DMS 273 (cell line): ENCODE measurements at regions not wholly inside any gene's neighbourhood (a gene's known extent, or its start where the extent isn't known, plus 50 kb on each side); places are given as distances from the start of the nearest gene placed in this dataset.
A peak's percentile ranks its signal among the peaks of the same experiment; 100 is the strongest.

Experiments
- DNase-seq: peaks from one replicate; lab custom pipeline; 2025; ENCODE audit not compliant: unreplicated experiment; lab: John Stamatoyannopoulos, UW

DNA sequence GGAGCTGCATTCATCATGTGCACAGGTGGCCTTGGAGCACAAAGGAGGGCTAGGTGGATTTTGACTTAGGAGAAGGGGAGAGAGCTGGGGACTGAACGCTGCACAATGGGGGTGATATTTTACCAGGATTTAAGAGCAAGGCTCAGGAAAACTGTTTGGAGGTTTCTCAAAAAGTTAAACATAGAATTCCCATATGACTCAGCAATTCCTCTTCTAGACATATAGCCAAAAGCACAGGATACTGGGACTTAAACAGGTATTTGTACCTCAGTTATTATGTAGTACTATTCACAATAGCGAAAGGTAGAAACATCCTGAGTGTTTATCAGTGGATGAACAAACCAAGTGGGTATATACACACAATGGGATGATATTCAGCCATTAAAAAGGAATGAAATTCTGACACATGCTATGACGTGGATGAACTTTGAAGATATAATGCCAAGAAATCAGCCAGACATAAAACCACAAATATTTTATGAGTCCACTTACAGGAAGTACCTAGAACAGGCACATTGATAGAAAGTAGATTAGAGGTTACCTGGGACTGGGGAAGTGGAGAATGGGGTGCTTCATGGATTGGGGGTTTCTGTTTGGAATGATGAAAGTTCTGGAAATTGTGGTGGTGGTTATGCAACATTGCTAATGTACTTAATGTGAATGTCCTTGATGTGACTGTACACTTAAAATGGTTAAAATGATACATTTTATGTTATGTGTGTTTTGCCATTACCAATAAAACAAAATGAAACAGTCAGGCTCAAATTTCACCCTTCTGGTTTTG, 216.9 kb downstream of the HAUS1 start:
- DNase-seq: no peak

DNA sequence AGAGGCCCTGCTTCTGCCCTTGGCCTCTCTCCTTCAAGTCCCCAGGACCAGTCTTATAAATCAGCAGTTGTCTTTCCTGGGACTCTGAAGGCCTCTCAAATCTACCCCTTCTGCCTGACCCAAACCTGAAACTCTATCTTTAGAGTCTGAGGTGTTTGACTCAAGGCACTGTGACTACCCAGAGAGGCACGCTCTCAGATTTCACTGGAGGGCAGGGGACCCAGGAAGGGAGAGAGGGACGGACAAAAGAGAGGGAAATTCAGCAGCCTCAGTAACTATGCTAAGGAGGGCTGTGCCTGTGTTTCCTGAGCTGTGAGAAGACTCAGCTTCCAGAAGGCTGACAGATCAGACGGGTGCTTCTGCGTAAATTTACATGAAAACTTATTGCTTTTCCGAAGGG, 217.8 kb downstream of the HAUS1 start:
- DNase-seq: no peak

DNA sequence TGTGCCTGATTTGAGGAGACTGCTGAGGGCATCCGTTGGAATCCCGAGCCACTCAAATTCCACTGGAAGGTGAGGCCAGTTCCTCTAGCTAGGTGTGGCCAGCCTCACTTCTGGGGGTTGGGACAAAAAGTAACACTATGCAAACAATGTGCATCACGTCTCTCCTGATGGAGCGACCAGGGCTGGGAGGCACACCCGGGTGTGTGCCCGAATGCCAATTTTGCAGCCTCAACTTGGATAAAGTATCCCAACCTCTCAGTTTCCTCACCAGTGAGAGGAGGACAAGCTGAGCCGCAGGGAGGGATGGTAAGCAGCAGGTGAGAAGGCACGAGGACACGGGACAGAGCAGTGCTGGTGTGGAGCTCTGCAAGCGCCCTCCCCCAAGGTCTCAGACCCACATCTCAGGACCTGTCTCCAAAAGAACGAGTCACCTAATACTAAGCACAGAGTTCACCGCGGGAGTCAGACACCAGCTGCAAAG, 218.3 kb downstream of the HAUS1 start:
- DNase-seq: no peak

DNA sequence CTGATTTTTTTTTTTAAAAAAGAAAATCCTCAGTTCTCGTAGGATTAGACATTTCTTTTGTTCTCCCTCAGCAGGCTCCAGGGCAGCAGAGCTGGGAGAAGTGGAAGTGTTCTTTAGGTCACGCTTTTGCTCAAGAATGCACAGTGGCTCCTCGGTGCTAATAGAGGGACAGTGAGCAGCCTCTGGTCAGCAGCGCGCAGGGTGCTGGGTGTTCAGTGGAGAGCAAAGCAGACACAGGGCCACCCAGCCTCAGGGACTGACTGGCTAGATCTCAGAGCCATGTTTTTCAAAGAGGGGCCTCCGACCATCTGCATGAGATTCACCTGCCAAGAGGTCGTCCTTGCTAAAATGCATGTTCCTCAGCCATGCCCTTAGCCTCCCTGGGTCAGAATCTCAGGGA, 218.8 kb downstream of the HAUS1 start:
- no peak for DNase-seq

DNA sequence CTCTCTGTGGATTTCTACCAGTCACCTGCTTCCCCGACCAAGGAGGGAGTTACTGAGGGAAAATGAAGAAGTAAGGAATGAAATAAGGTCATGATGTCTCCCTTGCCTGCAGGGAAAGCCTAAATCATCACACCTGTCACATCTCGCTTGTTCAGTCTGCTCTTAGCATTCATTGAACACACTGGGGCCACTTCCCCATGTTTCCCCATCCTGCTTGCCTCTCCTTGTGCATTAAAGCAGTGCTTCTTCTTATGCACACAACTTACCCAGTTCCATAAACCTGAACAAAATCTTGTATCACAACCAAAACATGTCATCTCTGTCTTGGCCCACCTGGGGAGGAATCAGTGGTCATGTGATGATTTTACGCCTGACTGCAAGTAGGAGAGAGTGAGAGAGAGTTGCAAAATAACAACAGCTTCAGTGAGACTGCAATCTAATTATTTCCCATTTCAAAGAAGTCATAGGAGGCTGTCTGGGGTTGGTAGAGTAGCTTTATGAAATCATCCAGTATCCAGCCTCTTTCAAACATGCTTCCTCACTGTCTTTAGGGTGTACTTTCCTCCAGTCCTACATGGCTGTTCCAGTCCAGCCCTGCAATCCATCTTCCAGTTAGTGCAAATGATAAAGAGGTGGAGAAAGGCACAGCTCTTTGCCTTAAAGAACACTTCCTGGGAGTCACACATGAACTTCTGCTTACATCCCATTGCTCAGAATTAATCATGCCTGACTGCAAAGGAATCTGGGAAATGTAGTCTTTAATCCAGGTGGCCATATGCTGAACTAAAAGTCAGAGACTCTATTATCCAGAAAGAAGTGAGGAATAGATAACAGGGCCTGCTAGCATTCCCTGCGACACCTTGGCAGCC, 220.1 kb downstream of the HAUS1 start:
- peak; percentile 69 for DNase-seq

DNA sequence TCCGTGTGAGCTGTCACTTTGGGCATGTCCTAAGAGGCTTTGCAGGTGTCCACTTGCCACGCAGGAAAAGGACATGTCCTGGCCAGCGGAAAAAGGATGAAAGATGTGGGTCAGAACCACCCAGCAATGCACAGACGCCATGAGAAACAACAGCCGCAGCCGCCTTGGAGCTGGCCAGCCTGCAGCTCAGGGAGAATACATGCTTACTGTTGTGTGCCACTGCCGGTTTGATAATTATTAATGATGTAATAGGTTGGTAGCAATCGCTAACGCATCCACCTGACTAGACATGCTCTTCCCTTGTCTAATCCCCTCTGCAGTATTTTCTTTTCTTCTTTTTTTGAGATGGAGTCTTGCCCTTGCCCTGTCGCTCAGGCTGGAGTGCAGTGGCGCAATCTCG, 221.7 kb downstream of the HAUS1 start:
- no peak for DNase-seq

DNA sequence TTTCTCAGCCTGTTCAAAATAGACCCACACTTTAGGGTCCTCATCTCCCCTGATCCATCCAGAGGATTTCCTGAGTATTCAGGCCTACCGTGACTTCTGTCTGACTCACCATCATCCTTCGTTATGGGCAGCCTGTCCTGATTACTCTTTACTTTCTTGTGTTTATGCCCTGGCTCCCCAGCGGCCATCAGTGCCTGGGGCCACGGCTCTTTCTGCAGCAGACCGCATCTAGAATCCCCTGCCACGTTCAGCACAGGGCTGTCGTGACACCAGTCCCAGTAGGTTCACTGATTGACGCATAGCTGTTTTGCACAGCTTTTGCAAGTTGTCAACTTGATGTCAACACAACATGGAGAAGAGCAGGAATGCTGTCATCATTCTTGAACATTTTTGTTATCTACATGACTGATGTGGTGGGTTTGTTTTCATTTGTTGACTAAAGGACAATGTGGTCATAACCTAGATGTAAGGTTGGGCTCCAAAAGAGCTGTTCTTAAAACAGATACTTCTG, 225.6 kb downstream of the HAUS1 start:
- DNase-seq: no peak

DNA sequence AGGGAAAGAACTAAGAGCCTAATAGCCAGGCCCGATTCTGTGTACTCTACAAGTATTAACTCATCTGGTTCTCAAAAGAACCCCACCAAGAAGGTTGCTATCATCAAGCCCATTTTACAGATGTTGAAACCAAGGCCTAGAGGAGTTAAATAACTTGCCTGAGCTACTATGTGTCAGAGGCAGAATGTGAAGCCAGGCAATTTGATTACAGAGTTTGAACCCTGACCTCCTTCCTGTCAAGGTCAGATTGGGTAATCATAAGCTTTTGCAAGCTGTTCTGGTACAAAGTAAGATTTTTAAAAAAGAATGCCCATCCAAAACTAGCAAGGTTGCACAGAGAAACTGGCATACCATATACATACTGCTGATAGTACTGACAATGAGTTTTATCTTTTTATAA, 227.1 kb downstream of the HAUS1 start:
- DNase-seq: no peak

DNA sequence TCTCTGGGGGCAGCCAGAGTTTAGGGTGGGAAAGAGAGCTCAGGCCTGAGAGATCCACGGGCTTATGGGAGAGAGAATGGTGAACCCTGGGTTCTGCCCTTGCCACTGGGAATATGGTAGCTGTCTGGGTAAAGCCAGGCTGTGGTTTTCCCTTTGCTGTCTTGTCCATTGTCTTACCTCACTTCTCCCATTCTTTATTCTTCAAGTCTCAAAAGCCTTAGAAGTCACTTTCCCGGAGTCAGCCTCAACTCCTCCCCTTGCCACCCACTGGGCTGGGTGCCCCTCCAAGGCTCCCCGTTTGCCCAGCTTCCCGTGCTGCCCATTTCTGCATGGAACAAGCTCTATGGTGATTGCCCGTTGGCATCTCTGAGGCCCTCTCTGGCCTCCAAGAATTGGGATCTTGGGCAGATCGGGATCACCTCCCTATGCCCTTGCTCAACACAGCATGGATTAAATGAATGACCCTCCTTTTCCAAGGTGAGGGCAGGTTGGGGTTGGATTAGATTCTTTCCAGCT, 228.2 kb downstream of the HAUS1 start:
- DNase-seq: no peak

DNA sequence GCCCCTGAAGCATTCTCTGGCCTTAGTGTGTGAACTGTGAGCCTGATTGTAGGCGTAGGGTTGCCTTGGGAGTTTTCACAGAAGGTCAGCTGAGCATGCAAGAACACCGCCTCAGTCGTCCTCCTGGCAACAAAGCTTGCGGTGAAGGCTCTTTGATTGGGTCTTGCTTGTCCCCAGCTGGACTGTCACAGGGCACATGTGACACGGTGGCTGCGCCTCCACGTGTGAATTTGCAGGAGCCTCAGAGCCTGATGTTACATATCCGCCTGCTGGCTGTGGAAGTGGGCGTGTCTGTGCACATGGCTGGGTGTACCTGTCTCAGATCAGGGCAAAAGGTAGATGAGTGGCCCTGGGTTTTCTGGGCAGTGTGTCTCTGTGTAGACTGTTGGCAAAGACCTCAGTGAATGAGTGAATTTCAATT, 228.7 kb downstream of the HAUS1 start:
- peak; percentile 47 for DNase-seq

DNA sequence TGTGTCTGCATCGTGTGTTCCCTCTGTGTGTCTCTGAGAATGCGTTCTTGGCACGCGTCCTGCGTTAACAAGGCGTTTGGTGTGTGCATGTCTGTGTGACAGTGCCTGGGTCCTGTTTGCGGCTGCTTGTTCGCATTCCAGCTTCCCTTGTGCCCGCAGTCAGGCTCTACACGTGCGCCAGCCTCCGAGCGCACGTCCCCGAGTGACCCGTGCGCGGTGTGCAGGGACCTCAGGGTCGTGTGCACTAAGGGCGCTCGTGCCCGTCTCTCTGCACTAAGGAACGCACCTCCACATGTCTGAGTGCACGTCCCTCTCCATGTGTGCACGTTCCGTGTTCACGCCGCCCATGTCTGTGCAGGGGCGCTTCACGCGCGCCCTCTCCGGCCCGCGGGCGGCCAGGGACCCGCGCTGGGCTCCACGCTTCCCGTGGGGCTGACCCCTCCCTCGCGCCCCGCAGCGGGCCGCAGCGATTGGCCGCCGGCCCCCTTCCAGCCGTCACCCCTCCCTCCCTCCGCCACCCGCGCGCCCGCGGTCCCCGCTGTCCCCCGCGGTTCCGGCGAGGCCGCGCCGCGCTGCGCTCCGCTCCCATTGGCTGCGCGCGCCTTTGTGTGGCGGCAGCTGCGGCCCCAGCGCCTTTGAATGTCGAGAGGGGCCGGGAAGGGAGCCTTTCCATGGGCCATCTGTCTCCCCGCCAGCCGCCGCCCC, 229.4 kb downstream of the HAUS1 start:
- peak; percentile 92 for DNase-seq

DNA sequence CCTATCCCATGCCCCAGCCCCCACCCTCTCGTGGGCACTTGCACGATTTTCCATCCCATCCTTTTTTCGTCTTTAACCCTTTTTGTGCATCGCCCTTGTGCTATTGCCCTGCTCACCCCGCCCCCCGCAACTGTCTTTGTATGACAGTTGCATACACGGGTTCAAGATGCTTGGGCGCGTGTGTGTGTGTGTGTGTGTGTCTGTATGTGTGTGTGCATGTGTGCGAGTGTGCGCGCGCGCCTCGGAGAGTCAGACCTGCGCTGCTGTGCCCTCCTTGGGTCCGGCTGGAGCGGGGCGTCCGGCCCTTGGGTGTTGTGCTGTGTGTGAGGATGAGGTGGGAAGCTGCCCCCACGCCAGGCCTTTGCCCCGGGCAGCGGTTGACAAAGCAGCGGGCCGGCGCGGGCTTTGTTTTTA, 230.7 kb downstream of the HAUS1 start:
- DNase-seq: peak; percentile 73

DNA sequence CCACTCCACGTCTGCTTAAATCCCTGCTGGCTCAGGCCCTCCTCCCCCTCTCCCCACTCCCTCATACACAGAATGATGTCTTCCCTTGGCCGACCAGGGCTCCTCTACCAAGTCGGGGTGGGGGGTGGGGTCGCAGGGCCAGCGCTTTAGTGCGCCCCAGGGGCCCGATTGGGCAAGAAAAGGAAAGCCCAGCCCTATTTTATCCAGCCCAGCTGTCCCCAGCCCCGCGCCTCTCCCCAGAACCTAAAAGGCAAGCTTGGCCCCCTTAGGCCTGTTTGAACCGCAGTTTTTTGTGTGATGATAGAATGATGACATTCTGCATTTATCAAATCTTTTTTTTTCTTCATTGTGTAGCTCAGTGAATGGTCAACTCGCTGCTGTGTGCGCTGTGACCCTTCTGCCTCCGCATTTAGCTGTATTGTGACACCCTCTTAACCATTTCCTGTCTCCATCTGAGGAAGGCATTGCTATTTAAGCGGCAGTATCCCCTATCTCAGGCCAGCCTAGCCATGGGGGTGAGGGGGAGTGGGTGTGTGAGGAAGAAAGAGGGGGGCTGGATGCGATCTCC, 231.4 kb downstream of the HAUS1 start:
- DNase-seq: peak; percentile 69

DNA sequence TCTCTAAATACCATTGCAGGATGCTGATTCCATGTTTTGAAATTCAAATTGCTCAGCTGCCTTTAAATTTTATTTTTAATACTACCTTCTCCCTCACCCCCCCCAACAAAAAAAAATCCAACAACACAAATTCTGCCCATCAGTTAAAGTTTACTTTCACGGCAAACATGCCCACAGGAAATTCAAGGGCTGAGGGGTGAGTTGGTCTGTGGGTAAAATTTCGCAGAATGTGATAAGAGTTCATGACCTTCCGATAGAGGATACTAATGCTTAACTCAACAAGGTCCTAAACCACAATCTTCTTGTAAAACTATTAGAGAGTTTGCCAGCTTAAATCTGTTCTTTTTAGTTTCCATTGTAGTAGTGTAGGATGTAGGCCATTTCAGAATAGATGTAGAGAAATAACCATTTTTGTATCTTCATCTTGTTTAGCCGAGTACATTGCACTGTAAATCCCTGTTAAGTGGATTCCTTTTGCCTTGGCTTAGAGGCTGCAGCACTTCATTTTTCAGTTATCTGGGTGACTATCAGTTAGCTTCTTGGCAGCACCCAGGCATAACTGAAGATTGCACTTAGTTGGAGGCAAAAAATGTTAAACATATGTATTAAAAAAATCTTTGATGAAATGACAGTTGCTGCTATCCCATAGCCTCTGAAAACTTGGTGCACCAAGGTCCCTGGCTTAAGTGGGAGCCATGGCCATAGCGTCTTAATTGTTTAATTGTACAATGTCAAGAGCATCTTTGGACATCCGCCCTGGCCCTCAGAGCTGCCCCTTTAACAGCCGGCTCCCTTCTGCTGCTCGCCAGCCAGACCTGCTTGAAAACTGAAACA, 232.3 kb downstream of the HAUS1 start:
- no peak for DNase-seq

DNA sequence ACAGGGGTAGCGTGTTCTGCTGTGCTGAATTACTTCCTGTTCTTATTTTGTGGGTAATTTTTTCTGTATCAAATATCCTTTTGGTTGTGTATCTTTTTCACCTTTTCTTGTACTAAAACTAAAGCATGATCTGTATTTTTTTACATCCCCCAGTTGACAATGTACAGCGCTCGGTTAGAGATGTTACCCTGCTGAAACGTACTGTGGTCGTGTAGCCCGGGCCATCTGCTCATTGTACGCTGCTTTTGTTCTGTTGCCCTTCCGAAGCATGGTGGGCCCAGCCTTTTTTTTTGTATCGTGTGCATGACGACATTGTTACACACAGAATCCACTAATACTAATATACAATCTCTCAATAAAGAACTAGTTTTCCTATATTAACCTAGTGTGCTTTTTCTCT, 233.1 kb downstream of the HAUS1 start:
- DNase-seq: no peak

DNA sequence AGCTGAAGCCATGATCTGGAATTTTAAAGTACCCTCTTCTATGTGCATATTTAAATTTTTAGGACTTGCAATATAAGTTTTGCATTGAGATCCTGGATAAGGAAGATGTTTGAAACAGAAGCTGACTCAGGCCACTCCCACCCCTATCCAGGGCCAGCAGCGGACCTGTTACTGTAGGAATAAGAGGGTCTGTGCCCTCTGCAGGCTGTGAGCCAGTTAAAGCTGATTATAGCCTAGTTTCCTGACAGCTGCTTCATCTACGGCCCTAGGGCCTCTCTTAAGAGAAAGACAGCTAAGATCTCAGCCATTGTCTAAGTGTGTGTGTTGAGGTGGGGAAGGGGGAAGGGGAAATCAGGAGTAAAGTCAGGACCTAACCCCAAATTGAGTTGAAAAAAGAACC, 234.0 kb downstream of the HAUS1 start:
- peak; percentile 32 for DNase-seq

DNA sequence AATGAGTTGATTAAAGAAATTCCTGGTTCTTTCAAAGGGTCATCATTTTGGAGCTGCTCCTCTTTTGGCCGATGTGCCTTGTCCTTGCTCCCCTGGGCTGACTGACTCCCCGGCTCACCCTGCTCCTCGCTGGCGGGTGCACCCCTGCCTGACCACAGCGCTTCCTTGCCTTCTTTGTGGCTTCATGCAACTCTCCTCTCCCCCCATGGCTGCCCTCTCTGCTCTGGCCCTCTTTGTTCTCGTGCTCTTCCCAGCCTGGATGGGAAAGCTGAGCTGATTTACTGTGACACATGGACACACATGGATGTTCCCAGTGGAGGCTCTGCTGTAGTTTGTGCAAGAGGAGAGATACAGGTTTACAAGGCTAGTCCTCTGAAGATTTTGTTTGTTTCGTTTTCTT, 234.6 kb downstream of the HAUS1 start:
- no peak for DNase-seq

DNA sequence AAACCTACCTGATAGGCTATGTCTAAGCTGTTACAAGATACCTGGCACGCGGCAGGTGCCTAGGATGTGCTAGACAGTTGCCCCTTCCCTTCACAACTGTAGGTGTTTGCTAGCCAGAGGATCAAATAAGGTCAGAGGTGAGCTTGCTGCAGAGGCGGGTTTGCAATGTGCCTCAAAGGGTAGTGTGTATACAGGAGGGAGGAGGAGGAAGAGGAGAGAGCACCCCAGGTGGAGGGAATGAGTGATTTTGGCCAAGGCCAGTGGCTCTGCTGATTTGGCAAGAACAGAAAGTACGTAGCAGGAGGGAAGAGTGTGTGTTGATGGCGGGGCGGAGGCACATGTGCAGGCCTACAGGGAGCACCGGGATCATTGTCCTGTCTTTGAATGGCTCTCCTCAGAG, 236.5 kb downstream of the HAUS1 start:
- DNase-seq: no peak

DNA sequence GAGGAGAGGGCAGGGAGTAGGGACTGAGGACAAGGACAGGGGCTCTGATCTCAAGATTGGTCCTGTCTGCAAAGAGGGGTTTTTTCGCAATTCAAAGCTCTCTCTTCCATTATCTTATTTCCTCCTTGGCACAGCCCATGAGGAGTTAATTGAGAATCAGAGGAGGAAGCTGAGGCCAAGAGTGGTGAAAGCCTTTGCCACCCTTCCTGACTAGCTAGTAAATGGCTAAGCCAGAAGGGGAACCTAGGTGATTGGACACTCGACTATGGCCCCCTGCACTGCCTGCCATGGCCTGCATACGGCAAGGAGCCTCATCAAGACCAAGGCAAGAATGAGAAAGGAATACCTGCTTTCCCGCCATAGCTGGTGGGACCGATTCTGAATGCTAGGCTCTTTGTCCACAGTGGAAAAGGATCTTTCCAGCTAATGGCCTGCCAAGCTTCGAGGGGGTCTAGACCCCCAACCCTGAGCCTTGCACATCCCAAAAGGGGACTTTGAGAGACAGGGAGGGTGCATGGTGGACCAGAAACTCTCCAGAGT, 237.9 kb downstream of the HAUS1 start:
- DNase-seq: no peak

DNA sequence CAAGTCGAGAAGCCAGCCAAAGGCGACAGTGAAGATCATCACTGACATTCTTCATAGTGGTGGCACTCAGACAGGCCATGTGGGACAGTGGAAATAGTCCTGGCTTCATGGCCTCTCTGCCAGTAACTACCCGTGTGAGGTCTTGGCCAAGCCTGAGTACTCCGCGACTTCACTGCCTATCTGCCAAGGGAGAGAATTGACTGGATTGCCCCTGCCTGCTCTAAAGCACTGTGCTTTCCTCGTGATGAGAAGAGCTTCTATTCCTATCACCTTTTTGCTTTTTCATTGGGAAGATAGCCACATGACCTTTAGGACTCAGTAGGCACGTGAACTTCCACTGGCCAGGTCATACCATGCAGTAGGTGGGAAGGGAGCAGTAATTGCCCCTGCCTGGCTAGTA, 239.3 kb downstream of the HAUS1 start:
- no peak for DNase-seq
